Lung (tissue), 11 donors: ENCODE measurements at regions not wholly inside any gene's neighbourhood (a gene's known extent, or its start where the extent isn't known, plus 50 kb on each side); places are given as distances from the start of the nearest gene placed in this dataset.
"Not testable (repeated sequence)": the region's sequence is repeated elsewhere in the genome, so short reads cannot be mapped to it uniquely, and the experiment has no call there.

Experiments used
- ATAC-seq: fragments of 200-7000 bp; cut with Tn5 transposase; one replicate; pipeline ENCODE4 v1.9.1; 2020; ENCODE audit warnings: moderate number of reproducible peaks; ENCODE audit not compliant: insufficient read depth, low FRiP score
- DNase-seq, 3 donors: peaks; one replicate each; pipeline ENCODE4 v3.0.0-alpha.2; 2013 to 2017
- H3K27ac ChIP-seq, 2 donors: one replicate each; pipeline ENCODE4 v1.5.1; 2013; ENCODE audit warnings: mild to moderate bottlenecking in 2 of 2, moderate library complexity in 2 of 2, control low read depth in 1 of 2, inconsistent platforms in 1 of 2, low read depth in 1 of 2, low read length in 1 of 2
- H3K27me3 ChIP-seq, 3 donors: one replicate each; pipeline ENCODE4 v1.5.1; 2013; ENCODE audit warnings: low read length in 2 of 3; ENCODE audit not compliant: control insufficient read depth in 3 of 3, insufficient read depth in 3 of 3
- H3K36me3 ChIP-seq, 4 donors: one replicate each; pipeline ENCODE4 v1.5.1; 2013; ENCODE audit warnings: low read length in 4 of 4, mild to moderate bottlenecking in 1 of 4, moderate library complexity in 1 of 4; ENCODE audit not compliant: control insufficient read depth in 4 of 4, insufficient read depth in 4 of 4
- H3K4me1 ChIP-seq, 5 donors: one replicate each; pipeline ENCODE4 v1.5.1; 2013; ENCODE audit warnings: low read length in 5 of 5, mild to moderate bottlenecking in 2 of 5, moderate library complexity in 1 of 5; ENCODE audit not compliant: control insufficient read depth in 5 of 5, insufficient read depth in 5 of 5
- H3K4me3 ChIP-seq: one replicate; pipeline ENCODE4 v1.5.1; 2013; ENCODE audit warnings: mild to moderate bottlenecking, control low read depth, moderate library complexity
- H3K9ac ChIP-seq, 2 donors: one replicate each; pipeline ENCODE4 v1.5.1; 2013; ENCODE audit warnings: low read length in 2 of 2, control low read depth in 1 of 2; ENCODE audit not compliant: insufficient read depth in 1 of 2
- H3K9me3 ChIP-seq, 4 donors: one replicate each; pipeline ENCODE4 v1.5.1; 2013; ENCODE audit warnings: low read length in 3 of 4, mild to moderate bottlenecking in 1 of 4, moderate library complexity in 1 of 4; ENCODE audit not compliant: control insufficient read depth in 4 of 4, insufficient read depth in 3 of 4
- WGBS, 2 donors: extraction: QIAGEN DNeasy Blood & Tissue Kit; methylation state at CpG; one replicate each; pipeline ENCODE4 v1.1.7; 2013; 5-methylcytosine and 5-hydroxymethylcytosine counted together
- TF ChIP-seq, protein P1 (sequence below): IDR thresholded peaks from 2 replicates; pipeline ENCODE4 v1.5.1; 2012; ENCODE audit warnings: mild to moderate bottlenecking; ENCODE audit errors: control extremely low read depth, extremely low read depth
- donor health status: control.
- donor health status: control.
- donor health status: Bipolar disorder and iron deficiency.
- donor health status: healthy.
- donor health status: DM: yes; HTN: yes; CAD: no.

DNA sequence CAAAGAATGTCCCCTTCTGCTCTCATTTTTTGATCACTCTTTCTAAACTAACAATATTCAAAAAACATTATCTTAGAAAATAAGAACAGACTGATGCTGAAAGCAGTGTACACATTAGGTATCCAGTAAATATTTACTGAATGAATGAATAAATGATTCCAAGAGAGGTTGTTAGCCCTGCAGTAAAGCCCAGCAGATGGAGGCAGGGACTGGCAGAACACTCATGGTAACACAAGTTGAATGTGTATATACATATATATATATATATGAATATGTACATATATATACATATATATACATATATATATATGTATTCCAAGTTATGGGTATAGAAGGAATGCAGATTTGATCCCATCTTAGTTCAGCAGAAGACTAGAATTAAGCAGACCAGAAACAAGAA lies 546.3 kb downstream of the RAB38 start:
- Histone ChIP-seq H3K36me3 (no peaks in the 10 kb centered on the region), H3K27me3 (no peaks in the 10 kb centered on the region), H3K9me3 (peaks cover 0 to 3% (median 0%) of the 10 kb centered on the region in 4 donors), H3K27ac (no peak overlapping the region), H3K9ac (no peak overlapping the region), H3K4me3 (no peak overlapping the region), H3K4me1 (no peaks in the 10 kb centered on the region)
- ATAC-seq: no peak
- no peak for DNase-seq
- TF ChIP-seq, protein P1, sequence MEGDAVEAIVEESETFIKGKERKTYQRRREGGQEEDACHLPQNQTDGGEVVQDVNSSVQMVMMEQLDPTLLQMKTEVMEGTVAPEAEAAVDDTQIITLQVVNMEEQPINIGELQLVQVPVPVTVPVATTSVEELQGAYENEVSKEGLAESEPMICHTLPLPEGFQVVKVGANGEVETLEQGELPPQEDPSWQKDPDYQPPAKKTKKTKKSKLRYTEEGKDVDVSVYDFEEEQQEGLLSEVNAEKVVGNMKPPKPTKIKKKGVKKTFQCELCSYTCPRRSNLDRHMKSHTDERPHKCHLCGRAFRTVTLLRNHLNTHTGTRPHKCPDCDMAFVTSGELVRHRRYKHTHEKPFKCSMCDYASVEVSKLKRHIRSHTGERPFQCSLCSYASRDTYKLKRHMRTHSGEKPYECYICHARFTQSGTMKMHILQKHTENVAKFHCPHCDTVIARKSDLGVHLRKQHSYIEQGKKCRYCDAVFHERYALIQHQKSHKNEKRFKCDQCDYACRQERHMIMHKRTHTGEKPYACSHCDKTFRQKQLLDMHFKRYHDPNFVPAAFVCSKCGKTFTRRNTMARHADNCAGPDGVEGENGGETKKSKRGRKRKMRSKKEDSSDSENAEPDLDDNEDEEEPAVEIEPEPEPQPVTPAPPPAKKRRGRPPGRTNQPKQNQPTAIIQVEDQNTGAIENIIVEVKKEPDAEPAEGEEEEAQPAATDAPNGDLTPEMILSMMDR: no peak

DNA sequence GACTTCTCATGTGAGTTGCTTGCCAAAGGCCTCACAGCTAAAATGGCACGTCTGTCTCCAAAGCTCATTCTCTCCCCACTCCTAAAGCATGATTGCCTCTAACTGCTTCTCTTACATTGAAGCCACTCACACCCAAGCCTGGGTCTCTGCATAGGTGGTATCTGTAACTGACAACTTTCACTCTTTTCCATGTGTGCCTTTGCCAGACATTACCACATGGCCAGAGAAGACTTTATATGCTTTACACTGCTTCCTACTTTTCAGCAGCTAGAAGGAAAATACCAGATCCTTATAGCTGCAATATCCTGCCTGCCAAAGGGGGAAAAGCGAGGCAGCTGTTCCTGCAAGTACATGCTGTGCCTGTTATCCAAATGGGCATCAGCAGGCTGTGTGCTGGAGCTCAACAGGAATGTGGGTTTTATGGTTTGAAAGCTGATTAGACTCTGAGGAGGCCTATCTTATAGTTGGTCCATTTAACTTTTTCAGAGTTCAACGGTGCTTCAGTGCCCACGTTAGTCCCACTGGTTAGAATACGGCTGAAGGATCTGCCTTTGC lies 547.1 kb downstream of the RAB38 start:
- ATAC-seq (no peak), DNase-seq (no peak)
- WGBS, 2 donors: 75 to 78% methylated on average over 5 of the region's 5 CpGs
- H3K27ac ChIP-seq: no peak overlapping the region
- TF ChIP-seq, protein P1: no peak
- no peak overlapping the region for H3K4me3 ChIP-seq
- no peak overlapping the region for H3K9ac ChIP-seq
- H3K4me1 ChIP-seq: no peaks in the 10 kb centered on the region
- no peaks in the 10 kb centered on the region for H3K36me3 ChIP-seq
- H3K9me3 ChIP-seq: peaks cover 0 to 3% (median 0%) of the 10 kb centered on the region in 4 donors
- H3K27me3 ChIP-seq: no peaks in the 10 kb centered on the region

DNA sequence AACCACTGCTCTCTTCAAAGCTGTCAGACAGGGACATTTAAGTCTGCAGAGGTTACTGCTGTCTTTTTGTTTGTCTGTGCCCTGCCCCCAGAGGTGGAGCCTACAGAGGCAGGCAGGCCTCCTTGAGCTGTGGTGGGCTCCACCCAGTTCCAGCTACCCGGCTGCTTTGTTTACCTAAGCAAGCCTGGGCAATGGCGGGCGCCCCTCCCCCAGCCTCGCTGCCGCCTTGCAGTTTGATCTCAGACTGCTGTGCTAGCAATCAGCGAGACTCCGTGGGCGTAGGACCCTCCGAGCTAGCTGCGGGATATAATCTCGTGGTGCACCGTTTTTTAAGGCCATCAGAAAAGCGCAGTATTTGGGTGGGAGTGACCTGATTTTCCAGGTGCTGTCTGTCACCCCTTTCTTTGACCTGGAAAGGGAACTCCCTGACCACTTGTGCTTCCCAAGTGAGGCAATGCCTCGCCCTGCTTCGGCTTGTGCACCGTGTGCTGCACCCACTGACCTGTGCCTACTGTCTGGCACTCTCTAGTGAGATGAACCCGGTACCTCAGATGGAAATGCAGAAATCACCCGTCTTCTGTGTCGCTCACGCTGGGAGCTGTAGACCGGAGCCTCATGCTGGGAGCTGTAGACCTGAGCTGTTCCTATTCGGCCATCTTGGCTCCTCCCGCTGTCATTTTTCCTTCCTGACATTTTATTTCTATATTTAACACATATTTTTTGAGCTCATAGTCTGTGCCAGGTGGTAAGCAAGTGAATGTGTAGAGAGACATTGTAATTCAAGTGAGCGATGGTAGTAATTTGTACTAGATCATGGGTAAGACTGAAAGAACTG lies 551.5 kb downstream of the RAB38 start:
- 74 to 89% methylated on average over 19 to 24 of the region's 24 CpGs for WGBS, 2 donors
- not testable (repeated sequence) for DNase-seq, H3K4me1 ChIP-seq, H3K36me3 ChIP-seq, H3K27ac ChIP-seq, ATAC-seq, H3K9me3 ChIP-seq, H3K27me3 ChIP-seq, H3K9ac ChIP-seq, H3K4me3 ChIP-seq

DNA sequence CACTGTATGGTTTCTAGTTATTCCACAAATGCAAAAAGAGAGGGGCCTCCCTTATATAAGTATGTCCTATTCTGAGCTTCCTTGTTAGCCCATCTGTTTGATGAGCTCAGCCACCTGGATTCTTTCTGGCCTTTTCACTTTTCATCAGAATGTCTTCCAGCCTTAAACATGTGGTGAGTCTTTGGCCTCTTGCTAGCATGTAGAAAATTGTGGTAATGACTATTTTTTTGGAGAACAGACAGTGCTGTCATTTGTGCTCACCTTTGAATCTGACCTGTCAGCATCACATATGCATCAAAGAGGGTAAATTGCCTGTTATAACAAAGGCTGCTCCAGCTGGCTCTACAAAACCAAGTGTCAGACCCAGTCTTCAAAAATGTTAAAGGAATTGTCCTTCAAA lies 558.7 kb downstream of the RAB38 start:
- no peak for DNase-seq

More for the DNA sequence above, 558.7 kb downstream of the RAB38 start:
- H3K27me3 ChIP-seq: no peaks in the 10 kb centered on the region
- H3K9me3 ChIP-seq: peaks cover 0 to 2% (median 0%) of the 10 kb centered on the region in 4 donors
- no peak for ATAC-seq
- TF ChIP-seq, protein P1: no peak
- H3K27ac ChIP-seq: no peak overlapping the region
- H3K9ac ChIP-seq: no peak overlapping the region
- H3K4me3 ChIP-seq: no peak overlapping the region
- no peaks in the 10 kb centered on the region for H3K36me3 ChIP-seq
- H3K4me1 ChIP-seq: no peaks in the 10 kb centered on the region
